Upper lobe of left lung (tissue), 6 donors: ENCODE measurements at regions not wholly inside any gene's neighbourhood (a gene's known extent, or its start where the extent isn't known, plus 50 kb on each side); places are given as distances from the start of the nearest gene placed in this dataset.

Experiments
- ATAC-seq, 2 donors: fragments of 200-7000 bp; cut with Tn5 transposase; one replicate each; pipeline ENCODE4 v1.9.1; 2022; ENCODE audit warnings: mild to moderate bottlenecking in 2 of 2, moderate library complexity in 2 of 2; ENCODE audit not compliant: low FRiP score in 2 of 2
- DNase-seq, 2 donors: peaks; one replicate each; pipeline ENCODE4 v3.0.0-alpha.2; 2019 to 2020
- H3K27ac ChIP-seq, 4 donors: fragments of 200-600 bp; sonication (generic); one replicate each; pipeline ENCODE4 v1.5.1; 2016 to 2019
- H3K27me3 ChIP-seq, 4 donors: fragments of 200-600 bp; sonication (generic); one replicate each; pipeline ENCODE4 v1.5.1; 2017 to 2019
- H3K36me3 ChIP-seq, 4 donors: fragments of 200-600 bp; sonication (generic); one replicate each; pipeline ENCODE4 v1.5.1; 2016 to 2019
- H3K4me1 ChIP-seq, 4 donors: fragments of 200-600 bp; sonication (generic); one replicate each; pipeline ENCODE4 v1.5.1; 2018 to 2019
- H3K4me3 ChIP-seq, 4 donors: fragments of 200-600 bp; sonication (generic); one replicate each; pipeline ENCODE4 v1.5.1; 2017 to 2019; ENCODE audit warnings: mild to moderate bottlenecking in 2 of 4, moderate library complexity in 1 of 4
- H3K9me3 ChIP-seq, 4 donors: fragments of 200-600 bp; sonication (generic); one replicate each; pipeline ENCODE4 v1.5.1; 2018 to 2019
- EP300 ChIP-seq, 4 donors: sonication (generic); formaldehyde crosslinking; IDR thresholded peaks; one replicate each; pipeline ENCODE4 v1.5.1; 2017; ENCODE audit warnings: antibody characterized with exemption in 4 of 4, control low read depth in 2 of 4
- POLR2A ChIP-seq, 4 donors: fragments of 450-650 bp; IDR thresholded peaks; one replicate each; pipeline ENCODE4 v1.5.1; 2016 to 2017; ENCODE audit warnings: antibody characterized with exemption in 4 of 4, mild to moderate bottlenecking in 2 of 4
- POLR2AphosphoS5 ChIP-seq, 2 donors: sonication (generic); formaldehyde crosslinking; IDR thresholded peaks; one replicate each; pipeline ENCODE4 v1.5.1; 2017; ENCODE audit warnings: antibody characterized with exemption in 2 of 2
- WGBS, 2 donors: methylation state at CpG; one replicate each; pipeline ENCODE4 v1.1.5; 2017 to 2018; 5-methylcytosine and 5-hydroxymethylcytosine counted together
- TF ChIP-seq, protein P1 (sequence below), 6 experiments: fragments of 450-650 bp in 4 of 6; fragments of 200-600 bp in 2 of 6; sonication (generic) in 2 of 6; IDR thresholded peaks; one replicate each; pipeline ENCODE4 v1.5.1; 2016 to 2019; ENCODE audit warnings: antibody characterized with exemption in 6 of 6
- donor health status: DM: no; HTN: no; CAD: no; lungs with moderate emphysema.
- donor health status: DM: no; HTN: yes; CAD: no; lungs with severe emphysema.

GRCh38 chr2:239668651-239669050 lies 267.8 kb upstream of the HDAC4 start:
- TF ChIP-seq, protein P1, sequence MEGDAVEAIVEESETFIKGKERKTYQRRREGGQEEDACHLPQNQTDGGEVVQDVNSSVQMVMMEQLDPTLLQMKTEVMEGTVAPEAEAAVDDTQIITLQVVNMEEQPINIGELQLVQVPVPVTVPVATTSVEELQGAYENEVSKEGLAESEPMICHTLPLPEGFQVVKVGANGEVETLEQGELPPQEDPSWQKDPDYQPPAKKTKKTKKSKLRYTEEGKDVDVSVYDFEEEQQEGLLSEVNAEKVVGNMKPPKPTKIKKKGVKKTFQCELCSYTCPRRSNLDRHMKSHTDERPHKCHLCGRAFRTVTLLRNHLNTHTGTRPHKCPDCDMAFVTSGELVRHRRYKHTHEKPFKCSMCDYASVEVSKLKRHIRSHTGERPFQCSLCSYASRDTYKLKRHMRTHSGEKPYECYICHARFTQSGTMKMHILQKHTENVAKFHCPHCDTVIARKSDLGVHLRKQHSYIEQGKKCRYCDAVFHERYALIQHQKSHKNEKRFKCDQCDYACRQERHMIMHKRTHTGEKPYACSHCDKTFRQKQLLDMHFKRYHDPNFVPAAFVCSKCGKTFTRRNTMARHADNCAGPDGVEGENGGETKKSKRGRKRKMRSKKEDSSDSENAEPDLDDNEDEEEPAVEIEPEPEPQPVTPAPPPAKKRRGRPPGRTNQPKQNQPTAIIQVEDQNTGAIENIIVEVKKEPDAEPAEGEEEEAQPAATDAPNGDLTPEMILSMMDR (IDR thresholded peaks at IDR 0.05) = no peak
- TF ChIP-seq POLR2A (IDR thresholded peaks at IDR 0.05) (no peak), EP300 (IDR thresholded peaks at IDR 0.05) (no peak), POLR2AphosphoS5 (IDR thresholded peaks at IDR 0.05) (no peak)
- H3K27me3 ChIP-seq = no peaks in the 10 kb centered on the region
- no peaks in the 10 kb centered on the region for H3K9me3 ChIP-seq
- no peak for DNase-seq
- H3K27ac ChIP-seq = no peak overlapping the region
- H3K4me3 ChIP-seq = no peak overlapping the region
- no peaks in the 10 kb centered on the region for H3K4me1 ChIP-seq
- ATAC-seq = no peak
- no peaks in the 10 kb centered on the region for H3K36me3 ChIP-seq
- WGBS, 2 donors = 90 to 100% methylated on average over 3 of the region's 3 CpGs

DNA sequence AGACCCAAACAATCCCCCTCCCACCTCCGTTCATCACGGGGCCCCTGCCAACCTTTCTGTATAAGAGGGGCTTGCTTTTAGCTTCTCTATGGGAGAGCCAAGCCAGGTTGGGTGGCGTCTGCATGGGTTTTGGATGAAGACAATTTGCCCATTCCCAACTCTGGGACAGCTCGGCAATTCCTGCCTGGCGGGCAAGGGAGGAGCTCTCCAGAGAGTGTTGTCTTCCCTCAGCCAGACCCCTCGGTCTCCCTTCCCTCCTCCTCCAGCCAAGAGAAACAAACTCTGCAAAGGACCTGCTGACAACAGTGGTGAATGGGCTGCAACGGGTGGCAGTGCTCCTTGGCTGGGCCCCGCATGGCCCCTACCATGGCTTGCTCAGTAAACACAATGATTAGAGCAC lies 267.2 kb upstream of the HDAC4 start:
- no peaks in the 10 kb centered on the region for H3K4me1 ChIP-seq
- DNase-seq (no peak), ATAC-seq (no peak)
- H3K36me3 ChIP-seq = no peaks in the 10 kb centered on the region
- H3K27ac ChIP-seq = no peak overlapping the region
- H3K9me3 ChIP-seq = no peaks in the 10 kb centered on the region
- WGBS, 2 donors = 81 to 89% methylated on average over 4 to 8 of the region's 8 CpGs
- H3K27me3 ChIP-seq = no peaks in the 10 kb centered on the region
- TF ChIP-seq POLR2AphosphoS5 (IDR thresholded peaks at IDR 0.05) = no peak
- TF ChIP-seq EP300 (IDR thresholded peaks at IDR 0.05) = no peak
- TF ChIP-seq, protein P1 (IDR thresholded peaks at IDR 0.05) = no peak
- no peak for TF ChIP-seq POLR2A (IDR thresholded peaks at IDR 0.05)
- H3K4me3 ChIP-seq = no peak overlapping the region

- H3K27ac ChIP-seq = no peak overlapping the region
- DNase-seq (no peak), ATAC-seq (no peak)
- H3K4me1 ChIP-seq = peaks cover 0 to 1% (median 0%) of the 10 kb centered on the region in 4 donors
- WGBS, 2 donors = 86 to 94% methylated on average over 6 to 10 of the region's 10 CpGs
- no peaks in the 10 kb centered on the region for H3K9me3 ChIP-seq
- TF ChIP-seq EP300 (IDR thresholded peaks at IDR 0.05) (no peak), POLR2A (IDR thresholded peaks at IDR 0.05) (no peak), POLR2AphosphoS5 (IDR thresholded peaks at IDR 0.05) (no peak)
- TF ChIP-seq, protein P1 (IDR thresholded peaks at IDR 0.05) = no peak
- no peaks in the 10 kb centered on the region for H3K36me3 ChIP-seq
- no peaks in the 10 kb centered on the region for H3K27me3 ChIP-seq
- H3K4me3 ChIP-seq = no peak overlapping the region
Measured at GRCh38 chr2:239667431-239667985, 266.7 kb upstream of the HDAC4 start.

GRCh38 chr2:239666855-239667376 lies 266.1 kb upstream of the HDAC4 start:
- no peak for DNase-seq
- TF ChIP-seq, protein P1 (IDR thresholded peaks at IDR 0.05) = no peak
- TF ChIP-seq POLR2AphosphoS5 (IDR thresholded peaks at IDR 0.05) (no peak), EP300 (IDR thresholded peaks at IDR 0.05) (no peak), POLR2A (IDR thresholded peaks at IDR 0.05) (no peak)
- H3K27me3 ChIP-seq = no peaks in the 10 kb centered on the region

More at GRCh38 chr2:239666855-239667376, 266.1 kb upstream of the HDAC4 start:
- 76 to 80% methylated on average over 11 of the region's 11 CpGs for WGBS, 2 donors
- Histone ChIP-seq H3K4me1 (peaks cover 0 to 7% (median 0%) of the 10 kb centered on the region in 4 donors), H3K4me3 (no peak overlapping the region), H3K9me3 (no peaks in the 10 kb centered on the region), H3K36me3 (no peaks in the 10 kb centered on the region), H3K27ac (no peak overlapping the region)
- ATAC-seq = peak in 1 of 2 donors; percentile 16
